ENCODE measurements at regions not wholly inside any gene's neighbourhood (a gene's known extent, or its start where the extent isn't known, plus 50 kb on each side); places are given as distances from the start of the nearest gene placed in this dataset.

DNA sequence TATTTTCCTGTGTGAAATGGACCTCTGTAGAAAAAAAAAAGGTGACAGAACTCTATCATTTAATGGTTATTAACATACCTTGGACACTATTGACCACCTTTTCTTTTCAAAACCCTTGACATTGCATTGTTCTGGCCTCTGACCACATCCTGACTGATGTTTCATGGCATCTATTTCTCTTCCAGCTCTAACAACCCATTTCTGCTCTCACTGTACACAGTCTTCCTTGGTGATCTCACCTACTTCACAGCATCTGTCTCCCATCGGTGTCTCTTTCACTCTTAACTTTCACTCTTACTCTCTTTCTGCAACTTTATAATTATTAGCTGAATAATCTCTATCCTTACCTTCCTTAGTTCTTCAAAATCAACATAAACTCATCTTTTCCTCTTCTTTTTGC lies 217.4 kb upstream of the CD96 start:
- Histone ChIP-seq H3K4me3 (ENCODE audit: low read depth in 1 of 3, low read length in 3 of 3) (no peak overlapping the region), H3K4me1 (ENCODE audit: control insufficient read depth in 4 of 4, insufficient read depth in 4 of 4, low read length in 3 of 4) (peaks cover 0 to 7% (median 5%) of the 10 kb centered on the region in 4 donors), H3K27ac (ENCODE audit: low read depth in 1 of 2, low read length in 2 of 2) (no peak overlapping the region), H3K9me3 (ENCODE audit: control insufficient read depth in 4 of 4, low read length in 3 of 4) (no peaks in the 10 kb centered on the region), H3K36me3 (ENCODE audit: control insufficient read depth in 4 of 4, insufficient read depth in 3 of 4, low read depth in 1 of 4, low read length in 3 of 4) (no peaks in the 10 kb centered on the region), H3K27me3 (ENCODE audit: control insufficient read depth in 4 of 4, insufficient read depth in 4 of 4, low read length in 3 of 4) (no peaks in the 10 kb centered on the region), H3K9ac (ENCODE audit: low read depth in 1 of 2, low read length in 2 of 2) (no peak overlapping the region)
- no peak for DNase-seq (ENCODE audit: low spot score)
- TF ChIP-seq REST (IDR thresholded peaks at IDR 0.05) (no peak), GABPA (IDR thresholded peaks at IDR 0.05 in 1 of 2, conservative IDR thresholded peaks at IDR 0.05 in 1 of 2) (no peak), RXRA (IDR thresholded peaks at IDR 0.05) (no peak), MAX (IDR thresholded peaks at IDR 0.05) (no peak), TAF1 (conservative IDR thresholded peaks at IDR 0.05) (no peak), YY1 (IDR thresholded peaks at IDR 0.05) (no peak), JUND (IDR thresholded peaks at IDR 0.05) (no peak), FOXA1 (IDR thresholded peaks at IDR 0.05) (no peak), RAD21 (IDR thresholded peaks at IDR 0.05) (no peak), CTCF (IDR thresholded peaks at IDR 0.05; ENCODE audit: low read depth, low read length, missing input control) (no peak), SP1 (IDR thresholded peaks at IDR 0.05) (no peak), FOXA2 (IDR thresholded peaks at IDR 0.05) (no peak), NR2F2 (IDR thresholded peaks at IDR 0.05) (no peak)
- TF ChIP-seq, protein P1, sequence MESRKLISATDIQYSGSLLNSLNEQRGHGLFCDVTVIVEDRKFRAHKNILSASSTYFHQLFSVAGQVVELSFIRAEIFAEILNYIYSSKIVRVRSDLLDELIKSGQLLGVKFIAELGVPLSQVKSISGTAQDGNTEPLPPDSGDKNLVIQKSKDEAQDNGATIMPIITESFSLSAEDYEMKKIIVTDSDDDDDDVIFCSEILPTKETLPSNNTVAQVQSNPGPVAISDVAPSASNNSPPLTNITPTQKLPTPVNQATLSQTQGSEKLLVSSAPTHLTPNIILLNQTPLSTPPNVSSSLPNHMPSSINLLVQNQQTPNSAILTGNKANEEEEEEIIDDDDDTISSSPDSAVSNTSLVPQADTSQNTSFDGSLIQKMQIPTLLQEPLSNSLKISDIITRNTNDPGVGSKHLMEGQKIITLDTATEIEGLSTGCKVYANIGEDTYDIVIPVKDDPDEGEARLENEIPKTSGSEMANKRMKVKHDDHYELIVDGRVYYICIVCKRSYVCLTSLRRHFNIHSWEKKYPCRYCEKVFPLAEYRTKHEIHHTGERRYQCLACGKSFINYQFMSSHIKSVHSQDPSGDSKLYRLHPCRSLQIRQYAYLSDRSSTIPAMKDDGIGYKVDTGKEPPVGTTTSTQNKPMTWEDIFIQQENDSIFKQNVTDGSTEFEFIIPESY (IDR thresholded peaks at IDR 0.05): no peak
- whole genome bisulfite sequencing: 90% methylated on average over 1 of the region's 1 CpG

GRCh38 chr3:111325160-111325718 lies 216.8 kb upstream of the CD96 start:
- H3K27ac ChIP-seq (ENCODE audit: low read depth in 1 of 2, low read length in 2 of 2): no peak overlapping the region
- no peaks in the 10 kb centered on the region for H3K36me3 ChIP-seq (ENCODE audit: control insufficient read depth in 4 of 4, insufficient read depth in 3 of 4, low read depth in 1 of 4, low read length in 3 of 4)
- DNase-seq (ENCODE audit: low spot score): no peak
- no peak overlapping the region for H3K9ac ChIP-seq (ENCODE audit: low read depth in 1 of 2, low read length in 2 of 2)
- TF ChIP-seq HNF4A (conservative IDR thresholded peaks at IDR 0.05): no peak
- H3K27me3 ChIP-seq (ENCODE audit: control insufficient read depth in 4 of 4, insufficient read depth in 4 of 4, low read length in 3 of 4): no peaks in the 10 kb centered on the region
- H3K9me3 ChIP-seq (ENCODE audit: control insufficient read depth in 4 of 4, low read length in 3 of 4): no peaks in the 10 kb centered on the region
- peaks cover 0 to 7% (median 5%) of the 10 kb centered on the region in 4 donors for H3K4me1 ChIP-seq (ENCODE audit: control insufficient read depth in 4 of 4, insufficient read depth in 4 of 4, low read length in 3 of 4)
- WGBS: 93% methylated on average over 4 of the region's 4 CpGs
- no peak overlapping the region for H3K4me3 ChIP-seq (ENCODE audit: low read depth in 1 of 3, low read length in 3 of 3)
